Type B pancreatic cell (in vitro differentiated cells): ENCODE measurements at regions not wholly inside any gene's neighbourhood (a gene's known extent, or its start where the extent isn't known, plus 50 kb on each side); places are given as distances from the start of the nearest gene placed in this dataset.
A peak's percentile ranks its signal among the peaks of the same experiment; 100 is the strongest.
"Not testable (repeated sequence)": the region's sequence is repeated elsewhere in the genome, so short reads cannot be mapped to it uniquely, and the experiment has no call there.

Experiments used
- DNase-seq: peaks from one replicate; pipeline ENCODE4 v3.0.0; 2021; ENCODE audit warnings: mixed read lengths; ENCODE audit not compliant: unreplicated experiment; ENCODE audit errors: extremely low spot score
- H3K27ac Mint-ChIP-seq: 2 replicates; pipeline ENCODE4 v1.8.0; 2021; ENCODE audit warnings: mild to moderate bottlenecking, mixed read lengths
- H3K27me3 Mint-ChIP-seq: 2 replicates; pipeline ENCODE4 v1.8.0; 2021; ENCODE audit warnings: mixed read lengths
- H3K36me3 Mint-ChIP-seq: 2 replicates; pipeline ENCODE4 v1.8.0; 2021; ENCODE audit warnings: mixed read lengths
- H3K4me1 Mint-ChIP-seq: one replicate; pipeline ENCODE4 v1.8.0; 2021; ENCODE audit warnings: mixed read lengths; ENCODE audit not compliant: unreplicated experiment
- H3K4me3 Mint-ChIP-seq: 2 replicates; pipeline ENCODE4 v1.8.0; 2021; ENCODE audit warnings: mild to moderate bottlenecking, mixed read lengths
- H3K9me3 Mint-ChIP-seq: 2 replicates; pipeline ENCODE4 v1.8.0; 2021; ENCODE audit warnings: mixed read lengths
- TF ChIP-seq, protein P1 (sequence below): fragments of 200-600 bp; sonication (generic); conservative IDR thresholded peaks from 2 replicates; pipeline ENCODE4 v1.5.0; 2021; ENCODE audit warnings: antibody characterized with exemption, mild to moderate bottlenecking

DNA sequence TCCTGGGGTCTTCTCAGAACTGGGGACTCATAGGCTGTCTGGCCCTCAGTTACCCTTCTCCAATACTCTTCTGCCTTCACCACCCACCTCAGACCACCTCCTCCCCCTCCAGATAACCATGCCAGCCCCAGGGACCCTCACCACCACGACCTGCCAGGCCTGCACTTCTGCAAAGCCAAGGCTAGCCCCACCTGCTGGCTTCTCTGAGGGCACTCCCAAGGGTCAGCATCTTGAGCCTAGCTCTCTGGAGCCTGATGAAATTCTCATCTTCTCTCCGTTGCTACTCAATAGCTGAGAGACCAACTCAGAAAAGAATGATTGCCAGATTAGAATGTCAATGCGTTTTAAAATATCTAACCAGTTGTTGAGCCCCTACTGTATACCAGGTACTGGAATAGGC is 56.1 kb upstream of the LYRM9 start:
- Mint-ChIP-seq H3K27me3 (peaks cover 8% of the 10 kb centered on the region), H3K4me1 (no peaks in the 10 kb centered on the region)

DNA sequence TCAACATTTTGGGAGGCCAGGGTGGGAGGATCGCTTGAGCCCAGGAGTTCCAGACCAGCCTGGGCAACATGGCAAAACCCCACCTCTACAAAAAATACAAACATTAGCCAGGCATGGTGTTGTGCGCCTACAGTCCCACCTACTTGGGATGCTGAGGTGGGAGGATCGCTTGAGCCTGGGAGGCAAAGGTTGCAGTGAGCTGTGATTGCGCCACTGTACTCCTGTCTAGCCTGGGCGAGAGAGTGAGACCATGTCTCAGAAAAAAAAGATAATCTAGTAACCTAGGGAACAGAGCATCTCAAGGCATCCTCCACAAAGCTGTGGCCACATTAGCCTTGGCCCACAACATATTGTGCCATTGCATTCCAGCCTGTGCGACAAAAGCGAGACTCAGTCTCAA is 57.1 kb upstream of the LYRM9 start:
- H3K9me3 Mint-ChIP-seq, H3K36me3 Mint-ChIP-seq, DNase-seq, H3K4me3 Mint-ChIP-seq, H3K4me1 Mint-ChIP-seq, H3K27ac Mint-ChIP-seq, H3K27me3 Mint-ChIP-seq: not testable (repeated sequence)

More for the DNA sequence above, 56.1 kb upstream of the LYRM9 start:
- no peak overlapping the region for H3K27ac Mint-ChIP-seq
- TF ChIP-seq, protein P1, sequence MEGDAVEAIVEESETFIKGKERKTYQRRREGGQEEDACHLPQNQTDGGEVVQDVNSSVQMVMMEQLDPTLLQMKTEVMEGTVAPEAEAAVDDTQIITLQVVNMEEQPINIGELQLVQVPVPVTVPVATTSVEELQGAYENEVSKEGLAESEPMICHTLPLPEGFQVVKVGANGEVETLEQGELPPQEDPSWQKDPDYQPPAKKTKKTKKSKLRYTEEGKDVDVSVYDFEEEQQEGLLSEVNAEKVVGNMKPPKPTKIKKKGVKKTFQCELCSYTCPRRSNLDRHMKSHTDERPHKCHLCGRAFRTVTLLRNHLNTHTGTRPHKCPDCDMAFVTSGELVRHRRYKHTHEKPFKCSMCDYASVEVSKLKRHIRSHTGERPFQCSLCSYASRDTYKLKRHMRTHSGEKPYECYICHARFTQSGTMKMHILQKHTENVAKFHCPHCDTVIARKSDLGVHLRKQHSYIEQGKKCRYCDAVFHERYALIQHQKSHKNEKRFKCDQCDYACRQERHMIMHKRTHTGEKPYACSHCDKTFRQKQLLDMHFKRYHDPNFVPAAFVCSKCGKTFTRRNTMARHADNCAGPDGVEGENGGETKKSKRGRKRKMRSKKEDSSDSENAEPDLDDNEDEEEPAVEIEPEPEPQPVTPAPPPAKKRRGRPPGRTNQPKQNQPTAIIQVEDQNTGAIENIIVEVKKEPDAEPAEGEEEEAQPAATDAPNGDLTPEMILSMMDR, result no peak
- H3K9me3 Mint-ChIP-seq, result no peaks in the 10 kb centered on the region
- H3K36me3 Mint-ChIP-seq, result no peaks in the 10 kb centered on the region
- no peak for DNase-seq
- no peak overlapping the region for H3K4me3 Mint-ChIP-seq

DNA sequence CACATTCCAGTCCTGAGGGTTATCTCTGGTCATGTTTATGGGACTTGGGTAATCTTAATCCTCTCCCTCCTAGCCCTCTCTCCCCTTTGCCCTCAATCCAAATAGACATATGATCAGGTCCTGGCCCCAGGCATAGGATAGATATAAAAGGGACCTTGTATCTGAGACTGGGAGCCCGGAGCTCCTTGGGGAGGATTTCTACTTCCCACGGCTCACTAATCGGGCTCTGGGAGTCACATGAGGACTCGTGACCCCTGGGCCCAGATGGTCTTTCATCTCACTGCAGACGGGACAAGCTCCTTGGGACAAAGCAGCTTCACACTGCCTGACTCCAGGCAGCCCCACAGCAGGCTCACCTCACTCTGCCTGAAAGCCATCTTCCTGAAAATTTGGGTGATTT is 57.8 kb upstream of the LYRM9 start:
- Mint-ChIP-seq H3K36me3 (no peaks in the 10 kb centered on the region), H3K9me3 (no peaks in the 10 kb centered on the region), H3K27ac (no peak overlapping the region), H3K4me3 (no peak overlapping the region), H3K27me3 (peaks cover under 1% of the 10 kb centered on the region), H3K4me1 (peaks cover 10% of the 10 kb centered on the region)
- TF ChIP-seq, protein P1, result no peak
- no peak for DNase-seq

DNA sequence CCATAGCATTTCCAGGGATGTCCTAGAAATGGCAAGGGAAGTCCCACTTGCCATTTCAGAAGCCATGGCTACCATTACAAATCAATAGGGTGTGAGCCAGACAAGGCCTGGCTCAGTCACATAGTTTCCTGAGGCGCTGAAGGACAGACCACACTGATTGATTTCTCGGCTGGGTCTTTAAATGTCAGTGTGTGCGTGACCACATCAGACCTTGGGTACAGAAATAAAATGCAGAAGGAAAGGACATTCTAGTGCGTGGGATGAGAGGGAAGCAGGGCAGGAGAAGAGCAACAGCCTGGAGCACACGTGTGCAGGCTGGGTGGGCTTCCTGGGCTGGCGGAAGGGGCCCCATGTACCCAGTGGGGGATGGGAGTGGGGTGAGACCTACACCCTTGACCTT is 58.7 kb upstream of the LYRM9 start:
- Mint-ChIP-seq H3K4me3 (no peak overlapping the region), H3K9me3 (no peaks in the 10 kb centered on the region), H3K4me1 (peaks cover 12% of the 10 kb centered on the region), H3K27ac (no peak overlapping the region), H3K36me3 (no peaks in the 10 kb centered on the region), H3K27me3 (no peaks in the 10 kb centered on the region)
- TF ChIP-seq, protein P1, result no peak
- DNase-seq, result no peak

DNA sequence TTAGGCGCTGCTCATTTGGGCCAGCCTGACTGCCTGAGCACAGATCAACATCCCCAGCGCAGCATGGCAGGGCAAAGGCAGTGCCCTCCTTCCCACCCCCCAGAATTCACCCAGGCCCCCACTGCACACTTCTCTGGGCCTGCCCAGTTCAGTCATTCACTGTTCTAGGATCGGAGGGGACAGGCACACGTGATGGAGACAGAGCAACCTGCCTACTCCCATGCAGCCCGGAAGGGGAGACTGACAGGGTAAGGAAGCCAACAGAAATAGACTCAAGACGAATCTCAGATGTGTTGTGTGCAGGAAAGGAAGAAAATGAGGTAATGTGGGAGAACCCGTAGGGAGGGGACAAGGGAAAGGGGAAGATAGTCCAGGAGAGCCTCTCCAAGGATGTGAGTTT is 59.2 kb upstream of the LYRM9 start:
- H3K27ac Mint-ChIP-seq, result no peak overlapping the region
- H3K36me3 Mint-ChIP-seq, result no peaks in the 10 kb centered on the region
- H3K9me3 Mint-ChIP-seq, result no peaks in the 10 kb centered on the region

DNA sequence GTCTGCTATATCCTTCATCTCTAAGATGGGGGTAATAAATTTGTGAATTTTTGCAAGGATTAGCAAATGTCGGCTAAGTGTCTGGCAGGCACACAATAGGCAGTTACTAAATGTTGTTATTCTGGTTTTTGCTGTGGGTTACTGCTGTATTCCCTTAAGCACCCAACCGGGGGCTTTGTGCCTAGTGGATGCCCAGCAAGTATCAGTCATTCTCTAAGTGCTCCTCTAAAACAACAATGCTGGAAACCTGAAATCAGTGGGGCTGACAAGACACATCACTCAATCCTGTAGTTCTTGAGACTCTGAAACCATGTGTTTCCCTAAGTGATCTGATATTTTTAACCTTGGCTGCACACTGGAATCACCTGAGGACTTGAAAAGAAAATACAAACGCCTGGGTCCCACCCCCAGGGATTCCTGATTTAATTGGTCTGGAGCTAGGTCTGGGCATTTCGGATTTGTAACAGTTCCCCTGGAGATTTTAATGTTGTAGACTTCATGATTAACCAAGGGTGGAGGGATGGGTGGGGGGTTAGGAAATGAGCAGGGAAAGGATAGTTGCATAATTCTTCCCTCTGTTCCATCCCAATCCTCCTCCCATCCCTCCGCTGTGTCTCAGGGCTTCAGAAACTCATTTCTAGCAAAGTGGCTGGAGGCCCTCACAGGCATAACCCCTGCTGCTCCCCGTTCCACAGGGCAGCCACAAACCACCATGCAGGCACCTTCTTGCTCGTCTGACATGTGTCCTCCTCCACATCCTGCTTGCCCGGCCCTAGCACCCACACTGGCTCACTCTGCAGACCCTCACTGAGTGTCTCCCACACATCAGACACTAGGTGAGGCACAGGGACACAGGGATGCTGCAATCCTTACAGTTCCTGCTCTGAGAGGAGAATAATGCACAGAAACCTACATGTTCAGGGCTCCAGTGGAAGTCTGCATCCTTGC is 61.7 kb upstream of the LYRM9 start:
- no peaks in the 10 kb centered on the region for H3K36me3 Mint-ChIP-seq
- H3K27ac Mint-ChIP-seq, result no peak overlapping the region
- peak overlapping the region; percentile 24 for H3K4me3 Mint-ChIP-seq
- TF ChIP-seq, protein P1, result no peak
- peaks cover 25% of the 10 kb centered on the region for H3K4me1 Mint-ChIP-seq
- no peaks in the 10 kb centered on the region for H3K27me3 Mint-ChIP-seq
- no peaks in the 10 kb centered on the region for H3K9me3 Mint-ChIP-seq
- DNase-seq, result no peak

More for the DNA sequence above, 59.2 kb upstream of the LYRM9 start:
- H3K4me3 Mint-ChIP-seq, result no peak overlapping the region
- peaks cover 17% of the 10 kb centered on the region for H3K4me1 Mint-ChIP-seq
- TF ChIP-seq, protein P1, result no peak
- H3K27me3 Mint-ChIP-seq, result no peaks in the 10 kb centered on the region
- no peak for DNase-seq
